HL-60 (cell line): ENCODE measurements at regions not wholly inside any gene's neighbourhood (a gene's known extent, or its start where the extent isn't known, plus 50 kb on each side); places are given as distances from the start of the nearest gene placed in this dataset.

ENCODE experiments used
- DNase-seq, 2 experiments: peaks; one replicate each; pipeline ENCODE4 v3.0.0-alpha.2; 2010 to 2020; ENCODE audit warnings: low read depth in 1 of 2, low spot score in 1 of 2
- H3K27ac ChIP-seq: fragments of 250-450 bp; sonication (Bioruptor Pico); replicated peaks from 2 replicates; pipeline ENCODE4 v1.5.1; 2020; ENCODE audit warnings: mild to moderate bottlenecking, moderate library complexity
- H3K27me3 ChIP-seq: fragments of 250-450 bp; sonication (Bioruptor Pico); 2 replicates; pipeline ENCODE4 v1.5.1; 2021; ENCODE audit warnings: mild to moderate bottlenecking, moderate library complexity; ENCODE audit not compliant: insufficient read depth, poor library complexity, severe bottlenecking
- H3K4me3 ChIP-seq: replicated peaks from 2 replicates; pipeline ENCODE4 v1.5.1; 2011; ENCODE audit warnings: mild to moderate bottlenecking, control low read depth, low read length; ENCODE audit not compliant: insufficient read depth
- CTCF ChIP-seq: IDR thresholded peaks from one replicate; pipeline ENCODE4 v1.5.1; 2011; ENCODE audit warnings: low read length, control low read depth, inconsistent platforms; ENCODE audit not compliant: insufficient read depth
- GABPA ChIP-seq: IDR thresholded peaks from 2 replicates; pipeline ENCODE4 v1.6.1; 2012; ENCODE audit warnings: low read depth
- POLR2AphosphoS5 ChIP-seq: IDR thresholded peaks from 2 replicates; pipeline ENCODE4 v1.6.1; 2012; ENCODE audit warnings: low read depth
- REST ChIP-seq: IDR thresholded peaks from 2 replicates; pipeline ENCODE4 v1.6.1; 2012; ENCODE audit warnings: low read depth; ENCODE audit not compliant: insufficient replicate concordance
- SPI1 ChIP-seq: IDR thresholded peaks from 2 replicates; pipeline ENCODE4 v1.6.1; 2012; ENCODE audit warnings: low read depth, mild to moderate bottlenecking, borderline replicate concordance

- no peak overlapping the region for H3K4me3 ChIP-seq
- TF ChIP-seq POLR2AphosphoS5 (no peak), SPI1 (no peak), REST (no peak), GABPA (no peak), CTCF (no peak)
- no peak for DNase-seq
- no peak overlapping the region for H3K27ac ChIP-seq
- H3K27me3 ChIP-seq: no peaks in the 10 kb centered on the region
Observed at GRCh38 chr10:85194706-85195105, 866.3 kb downstream of the CCSER2 start.

GRCh38 chr10:85195596-85195995 is 867.2 kb downstream of the CCSER2 start:
- Histone ChIP-seq H3K27me3 (no peaks in the 10 kb centered on the region), H3K4me3 (no peak overlapping the region), H3K27ac (no peak overlapping the region)
- DNase-seq: no peak
- no peak for TF ChIP-seq CTCF
- TF ChIP-seq SPI1: no peak
- no peak for TF ChIP-seq GABPA
- no peak for TF ChIP-seq POLR2AphosphoS5
- no peak for TF ChIP-seq REST

- no peak overlapping the region for H3K4me3 ChIP-seq
- H3K27ac ChIP-seq: no peak overlapping the region
- TF ChIP-seq GABPA (no peak), REST (no peak), CTCF (no peak), POLR2AphosphoS5 (no peak), SPI1 (no peak)
- H3K27me3 ChIP-seq: no peaks in the 10 kb centered on the region
- DNase-seq: no peak
Observed at GRCh38 chr10:85204814-85205213, 876.4 kb downstream of the CCSER2 start.
